GM18526 (cell line): ENCODE measurements at regions not wholly inside any gene's neighbourhood (a gene's known extent, or its start where the extent isn't known, plus 50 kb on each side); places are given as distances from the start of the nearest gene placed in this dataset.

ENCODE experiments used
- POLR2A ChIP-seq: IDR thresholded peaks from 3 replicates; pipeline ENCODE4 v1.6.1; 2011; ENCODE audit not compliant: insufficient read length; ENCODE audit errors: extremely low read depth

DNA sequence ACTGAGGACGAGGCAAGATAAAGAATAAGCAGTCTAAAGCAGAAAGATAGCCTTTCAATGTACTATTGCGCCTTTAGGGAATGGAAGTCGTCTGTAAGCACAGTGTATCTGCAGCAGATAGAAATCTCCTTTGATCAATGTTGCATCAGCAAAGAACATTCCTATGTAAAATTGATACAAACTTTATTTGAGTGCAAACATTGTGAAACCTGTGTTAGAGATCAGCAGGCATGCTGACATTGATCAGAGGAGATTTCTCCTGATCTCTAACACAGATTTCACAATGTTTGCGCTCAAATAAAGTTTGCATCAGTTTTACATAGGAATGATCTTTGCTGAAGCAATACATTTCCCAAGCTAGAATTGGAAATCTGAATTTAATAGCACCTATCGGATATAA, 1446.8 kb downstream of the MRPL39 start:
- TF ChIP-seq POLR2A: no peak

DNA sequence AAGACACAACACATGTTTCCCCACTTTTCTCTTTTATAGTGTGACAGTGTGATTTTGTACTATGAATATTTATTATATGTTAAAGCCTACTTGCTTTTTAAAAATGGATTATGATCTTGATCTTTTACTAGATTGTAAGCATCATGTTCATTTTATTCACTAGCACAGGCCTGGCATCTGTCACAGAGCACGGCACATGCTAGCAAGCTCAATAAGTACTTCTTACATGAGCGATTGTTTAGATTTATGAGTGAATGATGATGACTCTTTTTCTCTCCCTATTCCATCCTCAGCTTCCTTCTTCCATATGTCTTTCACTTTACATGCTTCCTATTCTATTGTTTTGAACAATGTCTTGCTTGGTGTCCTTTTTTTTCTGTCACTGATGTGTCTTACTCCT, 1454.1 kb downstream of the MRPL39 start:
- no peak for TF ChIP-seq POLR2A

- TF ChIP-seq POLR2A: no peak
Measured at GRCh38 chr21:24150753-24151152, 1456.5 kb downstream of the MRPL39 start.

- no peak for TF ChIP-seq POLR2A
Measured at GRCh38 chr21:24148461-24148860, 1458.8 kb downstream of the MRPL39 start.

DNA sequence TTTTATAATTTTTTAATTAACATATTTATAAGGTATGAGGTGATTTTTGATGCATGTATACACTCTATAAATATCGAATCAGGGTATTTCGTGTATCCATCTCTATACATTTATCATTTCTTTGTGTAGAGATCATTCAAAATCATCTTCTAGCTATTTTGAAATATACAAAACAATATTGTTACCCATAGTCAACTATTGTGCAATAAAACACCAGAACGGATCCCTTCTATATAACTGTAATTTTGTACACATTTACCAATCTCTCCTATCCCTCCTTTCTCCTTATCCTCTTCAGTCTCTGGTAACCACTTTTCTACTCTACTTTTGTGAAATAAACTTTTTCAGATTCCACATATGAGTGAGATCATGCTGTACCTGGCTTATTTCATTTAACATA, 1459.6 kb downstream of the MRPL39 start:
- TF ChIP-seq POLR2A: no peak

- no peak for TF ChIP-seq POLR2A
Measured at GRCh38 chr21:24131056-24131455, 1476.2 kb downstream of the MRPL39 start.

GRCh38 chr21:24127651-24128050, 1479.6 kb downstream of the MRPL39 start:
- TF ChIP-seq POLR2A: no peak

DNA sequence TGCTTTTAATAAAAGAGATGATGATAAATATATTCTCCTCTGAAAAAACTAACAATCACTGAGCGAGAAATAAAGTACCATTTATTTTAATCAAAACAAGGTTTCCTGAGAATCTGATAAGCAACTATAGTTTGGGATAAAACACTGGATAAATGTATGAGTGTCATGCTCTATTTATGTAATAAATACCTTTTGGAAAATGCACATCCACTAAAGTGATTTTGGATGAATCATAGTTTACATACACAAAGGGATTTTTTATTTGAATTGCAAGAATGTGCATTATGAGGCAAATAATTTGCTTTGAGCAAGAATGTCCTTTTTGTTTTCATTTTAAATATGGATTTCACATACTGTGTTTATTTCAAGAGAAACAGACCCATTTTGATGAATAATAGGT, 1483.5 kb downstream of the MRPL39 start:
- TF ChIP-seq POLR2A: no peak

- TF ChIP-seq POLR2A: no peak
Measured at GRCh38 chr21:24118738-24119459, 1488.4 kb downstream of the MRPL39 start.

GRCh38 chr21:24115141-24115540, 1492.1 kb downstream of the MRPL39 start:
- no peak for TF ChIP-seq POLR2A

GRCh38 chr21:24112020-24112419, 1495.3 kb downstream of the MRPL39 start:
- no peak for TF ChIP-seq POLR2A

DNA sequence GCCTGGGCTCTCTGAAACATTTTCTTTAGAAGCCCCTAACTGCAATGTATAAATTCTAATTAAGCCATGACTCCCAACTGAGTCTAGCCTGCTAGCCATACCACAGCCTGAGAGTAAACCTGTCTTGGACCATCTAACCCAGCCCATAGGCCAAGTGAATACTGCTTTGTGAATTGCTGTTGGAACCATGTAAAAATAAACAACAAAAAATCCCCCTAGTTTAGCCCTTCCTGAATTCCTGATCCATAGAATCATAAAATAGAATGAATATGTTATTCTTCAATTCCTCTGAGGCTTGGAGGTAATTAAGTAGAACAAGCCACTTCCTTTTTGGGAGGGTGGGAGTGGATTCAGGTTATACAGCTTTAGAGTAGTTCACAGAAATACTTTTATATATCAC, 1496.4 kb downstream of the MRPL39 start:
- no peak for TF ChIP-seq POLR2A

GRCh38 chr21:24097181-24097580, 1510.1 kb downstream of the MRPL39 start:
- no peak for TF ChIP-seq POLR2A

- TF ChIP-seq POLR2A: no peak
Measured at GRCh38 chr21:24096651-24097050, 1510.6 kb downstream of the MRPL39 start.

- TF ChIP-seq POLR2A: no peak
Measured at GRCh38 chr21:24093032-24093431, 1514.2 kb downstream of the MRPL39 start.

GRCh38 chr21:24076179-24076578, 1531.1 kb downstream of the MRPL39 start:
- no peak for TF ChIP-seq POLR2A

- no peak for TF ChIP-seq POLR2A
Measured at GRCh38 chr21:24055696-24056095, 1551.6 kb downstream of the MRPL39 start.
